Gastroesophageal sphincter (tissue), 4 donors: ENCODE measurements at regions not wholly inside any gene's neighbourhood (a gene's known extent, or its start where the extent isn't known, plus 50 kb on each side); places are given as distances from the start of the nearest gene placed in this dataset.

Experiments
- ATAC-seq: fragments of 150-250 bp; one replicate; pipeline ENCODE4 v1.9.1; 2016; ENCODE audit warnings: mild to moderate bottlenecking, moderate library complexity
- H3K27ac ChIP-seq, 4 donors: fragments of 200-600 bp; sonication (generic) in 3 of 4; 1 replicate in 3 of 4; 2 replicates in 1 of 4; pipeline ENCODE4 v1.5.1; 2016 to 2019
- H3K27me3 ChIP-seq: fragments of 200-600 bp; sonication (generic); one replicate; pipeline ENCODE4 v1.5.1; 2019
- H3K36me3 ChIP-seq, 2 donors: fragments of 200-600 bp; sonication (generic); one replicate each; pipeline ENCODE4 v1.5.1; 2019; ENCODE audit warnings: control low read depth in 1 of 2
- H3K4me1 ChIP-seq, 3 donors: fragments of 200-600 bp; sonication (generic); 1 replicate in 2 of 3; 2 replicates in 1 of 3; pipeline ENCODE4 v1.5.1; 2016 to 2019; ENCODE audit warnings: control low read depth in 2 of 3
- H3K4me3 ChIP-seq, 2 donors: fragments of 200-600 bp; sonication (generic); one replicate each; pipeline ENCODE4 v1.5.1; 2019; ENCODE audit warnings: mild to moderate bottlenecking in 1 of 2, moderate library complexity in 1 of 2
- H3K9me3 ChIP-seq, 3 donors: fragments of 200-600 bp; sonication (generic); one replicate each; pipeline ENCODE4 v1.5.1; 2017 to 2019; ENCODE audit warnings: control low read depth in 2 of 3
- CTCF ChIP-seq, 4 experiments: fragments of 200-600 bp in 2 of 4; fragments of 450-650 bp in 2 of 4; sonication (generic) in 1 of 4; IDR thresholded peaks; one replicate each; pipeline ENCODE4 v1.5.1; 2017 to 2019; ENCODE audit warnings: antibody characterized with exemption in 4 of 4, mild to moderate bottlenecking in 2 of 4, moderate library complexity in 2 of 4
- EP300 ChIP-seq: sonication (generic); formaldehyde crosslinking; IDR thresholded peaks from one replicate; pipeline ENCODE4 v1.6.1; 2017; ENCODE audit warnings: antibody characterized with exemption, mild to moderate bottlenecking
- POLR2A ChIP-seq, 2 donors: fragments of 450-650 bp; IDR thresholded peaks; one replicate each; pipeline ENCODE4 v1.6.1; 2017; ENCODE audit warnings: antibody characterized with exemption in 2 of 2, mild to moderate bottlenecking in 2 of 2, moderate library complexity in 1 of 2
- POLR2AphosphoS5 ChIP-seq: sonication (generic); formaldehyde crosslinking; IDR thresholded peaks from one replicate; pipeline ENCODE4 v1.6.1; 2017; ENCODE audit warnings: antibody characterized with exemption
- WGBS, 2 donors: methylation state at CpG; one replicate each; pipeline ENCODE4 v1.1.5; 2018; ENCODE audit warnings: low coverage in 1 of 2; 5-methylcytosine and 5-hydroxymethylcytosine counted together

- no peak for ATAC-seq
- H3K4me3 ChIP-seq = no peak overlapping the region
- H3K27ac ChIP-seq = no peak overlapping the region
- no peaks in the 10 kb centered on the region for H3K27me3 ChIP-seq
- peaks cover 0 to under 1% (median 0%) of the 10 kb centered on the region in 3 donors for H3K9me3 ChIP-seq
- no peaks in the 10 kb centered on the region for H3K36me3 ChIP-seq
- TF ChIP-seq CTCF (IDR thresholded peaks at IDR 0.05) = no peak
- no peak for TF ChIP-seq EP300
- TF ChIP-seq POLR2AphosphoS5 = no peak
- no peak for TF ChIP-seq POLR2A (IDR thresholded peaks at IDR 0.05)
- WGBS, 2 donors = 70 to 88% methylated on average over 3 of the region's 3 CpGs
- H3K4me1 ChIP-seq = no peaks in the 10 kb centered on the region
These were observed 1257.2 kb upstream of the EYS start for GRCh38 chr6:66964216-66964615.

- Histone ChIP-seq H3K4me3 (no peak overlapping the region), H3K9me3 (peaks cover 0 to 3% (median 0%) of the 10 kb centered on the region in 3 donors), H3K27me3 (no peaks in the 10 kb centered on the region), H3K4me1 (no peaks in the 10 kb centered on the region), H3K27ac (no peak overlapping the region), H3K36me3 (no peaks in the 10 kb centered on the region)
- 92 to 94% methylated on average over 4 of the region's 4 CpGs for WGBS, 2 donors
- no peak for TF ChIP-seq CTCF (IDR thresholded peaks at IDR 0.05)
- TF ChIP-seq EP300 = no peak
- no peak for TF ChIP-seq POLR2AphosphoS5
- no peak for TF ChIP-seq POLR2A (IDR thresholded peaks at IDR 0.05)
- no peak for ATAC-seq
These were observed 1255.1 kb upstream of the EYS start for GRCh38 chr6:66962082-66962481.

DNA sequence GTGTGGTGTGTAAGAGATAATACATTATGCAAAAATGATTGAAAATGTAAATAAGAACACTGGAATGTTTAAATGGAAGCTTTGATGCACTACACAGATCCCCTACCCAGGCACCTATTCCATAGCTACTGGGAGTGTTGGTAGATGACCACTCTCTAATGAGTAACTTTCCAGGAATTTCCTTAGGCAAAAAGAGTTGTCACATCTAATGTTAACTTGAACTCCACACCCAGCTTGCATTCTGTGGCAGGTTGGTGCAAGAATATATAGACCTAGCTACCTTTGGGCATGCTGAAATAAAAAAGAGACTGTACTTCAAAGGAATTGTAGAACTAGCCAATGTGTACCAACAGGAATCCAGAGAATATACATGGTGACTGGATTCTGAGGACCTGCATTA lies 1254.2 kb upstream of the EYS start:
- Histone ChIP-seq H3K36me3 (no peaks in the 10 kb centered on the region), H3K4me3 (no peak overlapping the region), H3K27me3 (no peaks in the 10 kb centered on the region), H3K9me3 (peaks cover 0 to 3% (median 0%) of the 10 kb centered on the region in 3 donors), H3K27ac (no peak overlapping the region), H3K4me1 (no peaks in the 10 kb centered on the region)
- TF ChIP-seq CTCF (IDR thresholded peaks at IDR 0.05) = no peak
- no peak for TF ChIP-seq POLR2A (IDR thresholded peaks at IDR 0.05)
- TF ChIP-seq EP300 = no peak
- no peak for TF ChIP-seq POLR2AphosphoS5
- ATAC-seq = no peak

DNA sequence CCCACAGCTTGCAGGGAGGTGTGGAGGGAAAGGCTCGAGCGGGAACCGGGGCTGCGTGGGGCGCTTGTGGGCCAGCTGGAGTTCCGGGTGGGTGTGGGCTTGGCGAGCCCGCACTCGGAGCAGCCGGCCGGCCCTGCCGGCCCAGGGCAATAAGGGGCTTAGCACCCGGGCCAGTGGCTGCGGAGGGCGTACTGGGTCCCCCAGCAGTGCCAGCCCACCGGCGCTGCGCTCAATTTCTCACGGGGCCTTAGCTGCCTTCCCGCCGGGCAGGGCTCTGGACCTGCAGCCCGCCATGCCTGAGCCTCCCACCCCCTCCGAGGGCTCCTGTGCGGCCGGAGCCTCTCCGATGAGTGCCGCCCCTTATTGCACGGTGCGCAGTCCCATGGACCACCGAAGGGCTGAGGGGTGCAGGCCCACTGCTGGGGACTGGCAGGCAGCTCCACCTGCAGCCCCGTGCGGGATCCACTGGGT lies 1242.2 kb upstream of the EYS start:
- Histone ChIP-seq H3K36me3 (no peaks in the 10 kb centered on the region), H3K4me1 (no peaks in the 10 kb centered on the region), H3K27ac (no peak overlapping the region), H3K9me3 (no peaks in the 10 kb centered on the region), H3K27me3 (no peaks in the 10 kb centered on the region), H3K4me3 (no peak overlapping the region)
- WGBS, 2 donors = 100% methylated on average over 2 of the region's 32 CpGs; no CpG with 5 or more reads in 1 of the 2 donors
- TF ChIP-seq POLR2A (IDR thresholded peaks at IDR 0.05) (no peak), EP300 (no peak), CTCF (IDR thresholded peaks at IDR 0.05) (no peak), POLR2AphosphoS5 (no peak)
- ATAC-seq = no peak

GRCh38 chr6:66948106-66948505 lies 1241.1 kb upstream of the EYS start:
- Histone ChIP-seq H3K9me3 (no peaks in the 10 kb centered on the region), H3K27ac (no peak overlapping the region), H3K4me1 (no peaks in the 10 kb centered on the region), H3K27me3 (no peaks in the 10 kb centered on the region), H3K36me3 (no peaks in the 10 kb centered on the region), H3K4me3 (no peak overlapping the region)
- TF ChIP-seq CTCF (IDR thresholded peaks at IDR 0.05) (no peak), EP300 (no peak), POLR2A (IDR thresholded peaks at IDR 0.05) (no peak)
- WGBS, 2 donors = 7 to 76% methylated on average over 2 of the region's 2 CpGs
- no peak for ATAC-seq
